Adrenal gland (tissue), 5 donors: ENCODE measurements at regions not wholly inside any gene's neighbourhood (a gene's known extent, or its start where the extent isn't known, plus 50 kb on each side); places are given as distances from the start of the nearest gene placed in this dataset.

Experiments
- CTCF ChIP-seq, 6 experiments: fragments of 450-650 bp in 4 of 6; fragments of 200-600 bp in 2 of 6; sonication (generic) in 1 of 6; IDR thresholded peaks; 1 replicate in 5 of 6; 2 replicates in 1 of 6; pipeline versions ENCODE4 v1.5.1 to v1.8.0; 2016 to 2021; ENCODE audit warnings: antibody characterized with exemption in 6 of 6, mild to moderate bottlenecking in 2 of 6, moderate library complexity in 1 of 6
- POLR2A ChIP-seq, 2 donors: fragments of 450-650 bp; IDR thresholded peaks; one replicate each; pipeline ENCODE4 v1.6.1; 2017; ENCODE audit warnings: antibody characterized with exemption in 2 of 2, mild to moderate bottlenecking in 2 of 2, moderate library complexity in 1 of 2
- donor health status: DM: no; HTN: no; CAD: no.

- TF ChIP-seq CTCF (IDR thresholded peaks at IDR 0.05) (no peak), POLR2A (IDR thresholded peaks at IDR 0.05) (no peak)
These were observed 54.9 kb upstream of the IGF1 start for GRCh38 chr12:102535306-102535705.
